GM19328 (cell line): ENCODE measurements at regions not wholly inside any gene's neighbourhood (a gene's known extent, or its start where the extent isn't known, plus 50 kb on each side); places are given as distances from the start of the nearest gene placed in this dataset.

ENCODE experiments used
- ATAC-seq: cut with Tn5 transposase; IDR thresholded peaks from one replicate; pipeline ENCODE4 v1.9.1; 2021; ENCODE audit warnings: mild to moderate bottlenecking, moderate library complexity; ENCODE audit not compliant: unreplicated experiment

- ATAC-seq = no peak
Measured at GRCh38 chr9:104417296-104417695, 86.8 kb upstream of the OR13F1 start.

GRCh38 chr9:104429031-104429546 lies 75.0 kb upstream of the OR13F1 start:
- no peak for ATAC-seq

- no peak for ATAC-seq
Measured at GRCh38 chr9:104435059-104435458, 69.0 kb upstream of the OR13F1 start.

- ATAC-seq = no peak
Measured at GRCh38 chr9:104448036-104448435, 56.0 kb upstream of the OR13F1 start.
